PC-9 (cell line): ENCODE measurements at regions not wholly inside any gene's neighbourhood (a gene's known extent, or its start where the extent isn't known, plus 50 kb on each side); places are given as distances from the start of the nearest gene placed in this dataset.
"Not testable (repeated sequence)": the region's sequence is repeated elsewhere in the genome, so short reads cannot be mapped to it uniquely, and the experiment has no call there.

Experiments used
- EZH2 ChIP-seq: fragments of 200-600 bp; sonication (generic); IDR thresholded peaks from 2 replicates; pipeline ENCODE4 v1.8.0; 2017; ENCODE audit warnings: antibody characterized with exemption, low read depth
- TF ChIP-seq, protein P1 (sequence below): fragments of 200-600 bp; sonication (generic); conservative IDR thresholded peaks from 2 replicates; pipeline ENCODE4 v1.6.1; 2017; ENCODE audit warnings: mixed run types, antibody characterized with exemption, mild to moderate bottlenecking, moderate library complexity

DNA sequence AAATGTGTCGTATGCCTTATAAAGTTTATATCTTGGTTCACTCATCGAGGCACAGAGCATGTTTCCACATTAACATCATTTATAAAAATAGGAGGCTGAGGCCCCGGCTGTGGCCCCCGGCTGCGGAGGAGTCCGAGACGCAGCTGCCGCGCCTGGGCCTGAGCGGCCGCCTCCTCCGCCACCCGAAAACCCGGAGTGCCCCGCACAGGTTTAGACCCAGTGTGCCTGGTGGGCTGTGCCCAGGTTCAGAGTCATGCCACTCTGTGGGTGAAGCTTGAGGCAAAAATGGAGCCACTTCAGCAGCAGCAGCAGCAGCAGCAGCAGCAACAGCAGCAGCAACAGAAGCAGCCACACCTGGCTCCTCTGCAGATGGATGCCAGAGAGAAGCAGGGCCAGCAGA lies 299.2 kb upstream of the ADGRL2 start:
- TF ChIP-seq, protein P1, sequence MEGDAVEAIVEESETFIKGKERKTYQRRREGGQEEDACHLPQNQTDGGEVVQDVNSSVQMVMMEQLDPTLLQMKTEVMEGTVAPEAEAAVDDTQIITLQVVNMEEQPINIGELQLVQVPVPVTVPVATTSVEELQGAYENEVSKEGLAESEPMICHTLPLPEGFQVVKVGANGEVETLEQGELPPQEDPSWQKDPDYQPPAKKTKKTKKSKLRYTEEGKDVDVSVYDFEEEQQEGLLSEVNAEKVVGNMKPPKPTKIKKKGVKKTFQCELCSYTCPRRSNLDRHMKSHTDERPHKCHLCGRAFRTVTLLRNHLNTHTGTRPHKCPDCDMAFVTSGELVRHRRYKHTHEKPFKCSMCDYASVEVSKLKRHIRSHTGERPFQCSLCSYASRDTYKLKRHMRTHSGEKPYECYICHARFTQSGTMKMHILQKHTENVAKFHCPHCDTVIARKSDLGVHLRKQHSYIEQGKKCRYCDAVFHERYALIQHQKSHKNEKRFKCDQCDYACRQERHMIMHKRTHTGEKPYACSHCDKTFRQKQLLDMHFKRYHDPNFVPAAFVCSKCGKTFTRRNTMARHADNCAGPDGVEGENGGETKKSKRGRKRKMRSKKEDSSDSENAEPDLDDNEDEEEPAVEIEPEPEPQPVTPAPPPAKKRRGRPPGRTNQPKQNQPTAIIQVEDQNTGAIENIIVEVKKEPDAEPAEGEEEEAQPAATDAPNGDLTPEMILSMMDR, result not testable (repeated sequence)
- not testable (repeated sequence) for TF ChIP-seq EZH2
